PFSK-1 (cell line): ENCODE measurements at regions not wholly inside any gene's neighbourhood (a gene's known extent, or its start where the extent isn't known, plus 50 kb on each side); places are given as distances from the start of the nearest gene placed in this dataset.

Experiments used
- POLR2AphosphoS5 ChIP-seq: IDR thresholded peaks from 2 replicates; pipeline ENCODE4 v1.6.1; 2012; ENCODE audit warnings: low read depth, mild to moderate bottlenecking, control low read depth, low read length, moderate library complexity
- REST ChIP-seq, 2 experiments: IDR thresholded peaks; 2 replicates each; pipeline versions ENCODE4 v1.6.1 to v1.8.0; 2011 to 2012; ENCODE audit warnings: low read depth in 2 of 2, low read length in 2 of 2, control low read depth in 1 of 2, inconsistent platforms in 1 of 2, mild to moderate bottlenecking in 1 of 2, moderate library complexity in 1 of 2; ENCODE audit not compliant: insufficient read depth in 1 of 2
- TAF1 ChIP-seq: IDR thresholded peaks from 2 replicates; pipeline ENCODE4 v1.6.1; 2012; ENCODE audit warnings: low read length, control low read depth, borderline replicate concordance; ENCODE audit not compliant: insufficient read depth

GRCh38 chr6:150652848-150653613 lies 53.3 kb downstream of the PLEKHG1 start:
- no peak for TF ChIP-seq REST (IDR thresholded peaks at IDR 0.05; ENCODE audit: insufficient read depth in 1 of 2, low read depth in 2 of 2, low read length in 2 of 2)
- no peak for TF ChIP-seq TAF1
- no peak for TF ChIP-seq POLR2AphosphoS5
